H9 (cell line): ENCODE measurements at regions not wholly inside any gene's neighbourhood (a gene's known extent, or its start where the extent isn't known, plus 50 kb on each side); places are given as distances from the start of the nearest gene placed in this dataset.

Experiments used
- DNase-seq: peaks from one replicate; pipeline ENCODE4 v3.0.0-alpha.2; 2017
- H2AFZ ChIP-seq: one replicate; pipeline ENCODE4 v1.6.1; 2013; ENCODE audit warnings: mild to moderate bottlenecking, low read length, control low read depth, moderate library complexity
- H2AK5ac ChIP-seq: 2 replicates; pipeline ENCODE4 v1.6.1; 2013; ENCODE audit warnings: low read length, control low read depth, mixed read lengths; ENCODE audit not compliant: insufficient read length
- H2BK120ac ChIP-seq: one replicate; pipeline ENCODE4 v1.6.1; 2013; ENCODE audit warnings: low read depth, mild to moderate bottlenecking, low read length, control low read depth, inconsistent platforms; ENCODE audit not compliant: poor library complexity, severe bottlenecking
- H2BK12ac ChIP-seq: 2 replicates; pipeline ENCODE4 v1.6.1; 2013; ENCODE audit warnings: low read length, control low read depth, mixed read lengths, low read depth; ENCODE audit not compliant: insufficient read length
- H2BK15ac ChIP-seq: 2 replicates; pipeline ENCODE4 v1.6.1; 2013; ENCODE audit warnings: low read depth, low read length, control low read depth
- H2BK20ac ChIP-seq: one replicate; pipeline ENCODE4 v1.6.1; 2013; ENCODE audit warnings: low read depth, mild to moderate bottlenecking, low read length, control low read depth, inconsistent platforms; ENCODE audit not compliant: poor library complexity, severe bottlenecking
- H2BK5ac ChIP-seq: 2 replicates; pipeline ENCODE4 v1.6.1; 2013; ENCODE audit warnings: low read length, control low read depth, mixed read lengths; ENCODE audit not compliant: insufficient read length
- H3K14ac ChIP-seq: 2 replicates; pipeline ENCODE4 v1.6.1; 2013; ENCODE audit warnings: low read length, control low read depth; ENCODE audit not compliant: insufficient read depth
- H3K18ac ChIP-seq: 2 replicates; pipeline ENCODE4 v1.6.1; 2013; ENCODE audit warnings: low read depth, mild to moderate bottlenecking, mixed read lengths, low read length, control low read depth; ENCODE audit not compliant: insufficient read length
- H3K23ac ChIP-seq: 2 replicates; pipeline ENCODE4 v1.6.1; 2013; ENCODE audit warnings: low read length, control low read depth, mixed read lengths, low read depth; ENCODE audit not compliant: insufficient read length
- H3K23me2 ChIP-seq: 2 replicates; pipeline ENCODE4 v1.6.1; 2013; ENCODE audit warnings: low read depth, mild to moderate bottlenecking, mixed read lengths, low read length, control low read depth; ENCODE audit not compliant: insufficient read length, poor library complexity, severe bottlenecking
- H3K27ac ChIP-seq: 2 replicates; pipeline ENCODE4 v1.5.1; 2013; ENCODE audit warnings: low read length, control low read depth, mixed read lengths, low read depth; ENCODE audit not compliant: insufficient read length
- H3K27me3 ChIP-seq: 2 replicates; pipeline ENCODE4 v1.6.1; 2013; ENCODE audit warnings: low read length, control low read depth, inconsistent platforms; ENCODE audit not compliant: insufficient read depth
- H3K4ac ChIP-seq: 2 replicates; pipeline ENCODE4 v1.6.1; 2013; ENCODE audit warnings: low read depth, mild to moderate bottlenecking, control low read depth, inconsistent platforms, low read length, moderate library complexity
- H3K4me1 ChIP-seq: 2 replicates; pipeline ENCODE4 v1.6.1; 2013; ENCODE audit warnings: low read length, control low read depth, inconsistent platforms; ENCODE audit not compliant: insufficient read depth
- H3K4me2 ChIP-seq: 2 replicates; pipeline ENCODE4 v1.6.1; 2013; ENCODE audit warnings: low read length, control low read depth, mixed read lengths; ENCODE audit not compliant: insufficient read length, insufficient read depth
- H3K56ac ChIP-seq: 2 replicates; pipeline ENCODE4 v1.6.1; 2013; ENCODE audit warnings: low read depth, mild to moderate bottlenecking, mixed read lengths, low read length, control low read depth; ENCODE audit not compliant: insufficient read length
- H3K79me1 ChIP-seq: 2 replicates; pipeline ENCODE4 v1.6.1; 2013; ENCODE audit warnings: low read depth, mild to moderate bottlenecking, moderate library complexity, low read length, control low read depth, inconsistent platforms; ENCODE audit not compliant: insufficient read depth, poor library complexity, severe bottlenecking
- H3K79me2 ChIP-seq: 2 replicates; pipeline ENCODE4 v1.6.1; 2013; ENCODE audit warnings: low read length, control low read depth, inconsistent platforms; ENCODE audit not compliant: insufficient read depth
- H3K9ac ChIP-seq: 2 replicates; pipeline ENCODE4 v1.6.1; 2013; ENCODE audit warnings: low read length, control low read depth, mixed read lengths; ENCODE audit not compliant: insufficient read length; ENCODE audit errors: extremely low read depth
- H3K9me3 ChIP-seq: one replicate; pipeline ENCODE4 v1.6.1; 2013; ENCODE audit warnings: low read depth, low read length, inconsistent platforms; ENCODE audit not compliant: control insufficient read depth
- H3T11ph ChIP-seq: one replicate; pipeline ENCODE4 v1.6.1; 2013; ENCODE audit warnings: mild to moderate bottlenecking, low read length, control low read depth, inconsistent platforms
- H4K20me1 ChIP-seq: one replicate; pipeline ENCODE4 v1.6.1; 2013; ENCODE audit not compliant: control insufficient read depth, insufficient read length, insufficient read depth
- H4K5ac ChIP-seq: 2 replicates; pipeline ENCODE4 v1.6.1; 2013; ENCODE audit warnings: low read depth, mild to moderate bottlenecking, mixed read lengths, low read length, control low read depth; ENCODE audit not compliant: insufficient read length
- H4K8ac ChIP-seq: replicated peaks from 2 replicates; pipeline ENCODE4 v1.6.1; 2013; ENCODE audit warnings: low read length, control low read depth, mixed read lengths, low read depth; ENCODE audit not compliant: insufficient read length
- H4K91ac ChIP-seq: 2 replicates; pipeline ENCODE4 v1.6.1; 2013; ENCODE audit warnings: low read depth, mild to moderate bottlenecking, moderate library complexity, mixed read lengths, low read length, control low read depth; ENCODE audit not compliant: insufficient read length
- H3K27ac Mint-ChIP-seq, 3 experiments: 2 replicates in 2 of 3; 3 replicates in 1 of 3; pipeline ENCODE4 v1.8.0; 2020 to 2021; ENCODE audit warnings: mixed read lengths in 3 of 3, mild to moderate bottlenecking in 1 of 3, moderate library complexity in 1 of 3
- H3K27me3 Mint-ChIP-seq: 2 replicates; pipeline ENCODE4 v1.8.0; 2021; ENCODE audit warnings: low read depth, mild to moderate bottlenecking, moderate library complexity, mixed read lengths
- H3K36me3 Mint-ChIP-seq, 3 experiments: 2 replicates in 2 of 3; 3 replicates in 1 of 3; pipeline ENCODE4 v1.8.0; 2020 to 2021; ENCODE audit warnings: low read depth in 3 of 3, mixed read lengths in 3 of 3; ENCODE audit not compliant: insufficient read depth in 1 of 3
- H3K4me1 Mint-ChIP-seq, 2 experiments: 2 replicates each; pipeline ENCODE4 v1.8.0; 2020; ENCODE audit warnings: mixed read lengths in 2 of 2
- H3K4me3 Mint-ChIP-seq, 2 experiments: 2 replicates in 1 of 2; 3 replicates in 1 of 2; pipeline ENCODE4 v1.8.0; 2020 to 2021; ENCODE audit warnings: mild to moderate bottlenecking in 2 of 2, mixed read lengths in 2 of 2, moderate library complexity in 1 of 2
- H3K9me3 Mint-ChIP-seq, 2 experiments: 2 replicates in 1 of 2; 3 replicates in 1 of 2; pipeline ENCODE4 v1.8.0; 2020; ENCODE audit warnings: mild to moderate bottlenecking in 2 of 2, mixed read lengths in 2 of 2, moderate library complexity in 1 of 2
- WGBS: extraction: QIAGEN DNeasy Blood & Tissue Kit; methylation state at CpG from one replicate; pipeline ENCODE4 v1.1.7; 2013; ENCODE audit warnings: missing lambda C conversion rate, low lambda C conversion rate, mixed read lengths; ENCODE audit not compliant: insufficient read length; ENCODE audit errors: extremely low coverage; 5-methylcytosine and 5-hydroxymethylcytosine counted together
- TF ChIP-seq, protein P1 (sequence below): fragments of 200-600 bp; sonication (generic); conservative IDR thresholded peaks from 3 replicates; pipeline ENCODE4 v1.8.0; 2021; ENCODE audit warnings: antibody characterized with exemption, mild to moderate bottlenecking

- Mint-ChIP-seq H3K27me3 (peaks cover 1% of the 10 kb centered on the region; the same call in 1 of the 2 replicates), H3K36me3 (peaks cover 0 to 7% (median 0%) of the 10 kb centered on the region in 3 experiments; a peak in 1 of 7 replicates), H3K9me3 (peaks cover 6 to 13% of the 10 kb centered on the region in 2 experiments; a peak in 3 of 5 replicates), H3K27ac (no peak overlapping the region; a peak in 1 of 7 replicates), H3K4me1 (no peaks in the 10 kb centered on the region), H3K4me3 (no peak overlapping the region)
- no peak overlapping the region for H3K27ac ChIP-seq
- H4K91ac ChIP-seq, result no peak overlapping the region
- no peaks in the 10 kb centered on the region for H3K4me1 ChIP-seq
- no peaks in the 10 kb centered on the region for H3K9me3 ChIP-seq
- no peak for DNase-seq
- H3K9ac ChIP-seq, result no peak overlapping the region
- TF ChIP-seq, protein P1, sequence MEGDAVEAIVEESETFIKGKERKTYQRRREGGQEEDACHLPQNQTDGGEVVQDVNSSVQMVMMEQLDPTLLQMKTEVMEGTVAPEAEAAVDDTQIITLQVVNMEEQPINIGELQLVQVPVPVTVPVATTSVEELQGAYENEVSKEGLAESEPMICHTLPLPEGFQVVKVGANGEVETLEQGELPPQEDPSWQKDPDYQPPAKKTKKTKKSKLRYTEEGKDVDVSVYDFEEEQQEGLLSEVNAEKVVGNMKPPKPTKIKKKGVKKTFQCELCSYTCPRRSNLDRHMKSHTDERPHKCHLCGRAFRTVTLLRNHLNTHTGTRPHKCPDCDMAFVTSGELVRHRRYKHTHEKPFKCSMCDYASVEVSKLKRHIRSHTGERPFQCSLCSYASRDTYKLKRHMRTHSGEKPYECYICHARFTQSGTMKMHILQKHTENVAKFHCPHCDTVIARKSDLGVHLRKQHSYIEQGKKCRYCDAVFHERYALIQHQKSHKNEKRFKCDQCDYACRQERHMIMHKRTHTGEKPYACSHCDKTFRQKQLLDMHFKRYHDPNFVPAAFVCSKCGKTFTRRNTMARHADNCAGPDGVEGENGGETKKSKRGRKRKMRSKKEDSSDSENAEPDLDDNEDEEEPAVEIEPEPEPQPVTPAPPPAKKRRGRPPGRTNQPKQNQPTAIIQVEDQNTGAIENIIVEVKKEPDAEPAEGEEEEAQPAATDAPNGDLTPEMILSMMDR, result no peak
- H2BK5ac ChIP-seq, result no peak overlapping the region
- H3K4me2 ChIP-seq, result no peak overlapping the region
- H2BK12ac ChIP-seq, result no peak overlapping the region
- H3K79me2 ChIP-seq, result no peaks in the 10 kb centered on the region
- H3K4ac ChIP-seq, result no peak overlapping the region
- no peak overlapping the region for H4K5ac ChIP-seq
- peaks cover 2% of the 10 kb centered on the region for H3K23me2 ChIP-seq
- H2AK5ac ChIP-seq, result no peak overlapping the region
- H2BK20ac ChIP-seq, result no peak overlapping the region
- H3K14ac ChIP-seq, result no peak overlapping the region; the same call in 1 of the 2 replicates
- no peaks in the 10 kb centered on the region for H4K20me1 ChIP-seq
- no peak overlapping the region for H2AFZ ChIP-seq
- H2BK15ac ChIP-seq, result no peak overlapping the region
- H3K23ac ChIP-seq, result no peak overlapping the region
- H3T11ph ChIP-seq, result no peak overlapping the region
- no peak overlapping the region for H3K56ac ChIP-seq
- H2BK120ac ChIP-seq, result no peak overlapping the region
- no CpG with 5 or more reads among the region's 15 CpGs for WGBS
- no peaks in the 10 kb centered on the region for H3K79me1 ChIP-seq
- no peak overlapping the region for H4K8ac ChIP-seq
- H3K18ac ChIP-seq, result no peak overlapping the region
- H3K27me3 ChIP-seq, result peaks cover 2% of the 10 kb centered on the region; the same call in 1 of the 2 replicates
Measured at GRCh38 chr9:134502809-134503211, 138.8 kb upstream of the COL5A1 start.
